ENCODE measurements at regions not wholly inside any gene's neighbourhood (a gene's known extent, or its start where the extent isn't known, plus 50 kb on each side); places are given as distances from the start of the nearest gene placed in this dataset.

- TF ChIP-seq GABPB1 (CRISPR knock-in tag; IDR thresholded peaks at IDR 0.05) (no peak), ZBTB33 (CRISPR knock-in tag; IDR thresholded peaks at IDR 0.05) (no peak), POLR2AphosphoS5 (IDR thresholded peaks at IDR 0.05; ENCODE audit: low read depth, low read length) (no peak), PRDM10 (CRISPR knock-in tag; IDR thresholded peaks at IDR 0.05; ENCODE audit: low read depth) (no peak), CBX2 (IDR thresholded peaks at IDR 0.05; ENCODE audit: low read depth, low read length) (no peak), CBX2 (CRISPR knock-in tag; IDR thresholded peaks at IDR 0.05; ENCODE audit: low read depth) (no peak), RCOR2 (CRISPR knock-in tag; IDR thresholded peaks at IDR 0.05) (no peak), SOX6 (IDR thresholded peaks at IDR 0.05) (no peak), SOX6 (CRISPR knock-in tag; IDR thresholded peaks at IDR 0.05) (no peak), SP1 (IDR thresholded peaks at IDR 0.05) (no peak), SP1 (CRISPR knock-in tag; IDR thresholded peaks at IDR 0.05) (no peak)
Observed at GRCh38 chr9:29838491-29839020, 2265.3 kb upstream of the C9orf72 start.
